ENCODE measurements at regions not wholly inside any gene's neighbourhood (a gene's known extent, or its start where the extent isn't known, plus 50 kb on each side); places are given as distances from the start of the nearest gene placed in this dataset.
"Not testable (repeated sequence)": the region's sequence is repeated elsewhere in the genome, so short reads cannot be mapped to it uniquely, and the experiment has no call there.

GRCh38 chr18:52222211-52222610 lies 117.8 kb upstream of the DCC start:
- CTCF ChIA-PET = no interaction called here
- no peak for DNase-seq
- no peaks in the 10 kb centered on the region for H3K9me3 ChIP-seq (ENCODE audit: low read length)
- POLR2A ChIA-PET = no interaction called here
- Mint-ChIP-seq H3K36me3 (no peaks in the 10 kb centered on the region), H3K27ac (no peak overlapping the region), H3K4me3 (no peak overlapping the region), H3K4me1 (no peaks in the 10 kb centered on the region), H3K27me3 (no peaks in the 10 kb centered on the region), H3K9me3 (peaks cover 0 to 2% (median 0%) of the 10 kb centered on the region in 5 donors)
- H3K36me3 ChIP-seq (ENCODE audit: insufficient read depth, low read length) = no peaks in the 10 kb centered on the region
- no peak overlapping the region for H3K4me3 ChIP-seq (ENCODE audit: low read length)
- no peaks in the 10 kb centered on the region for H3K27me3 ChIP-seq (ENCODE audit: insufficient read depth, low read length, poor library complexity, severe bottlenecking)
- H3K27ac ChIP-seq (ENCODE audit: low read depth, low read length) = no peak overlapping the region
- H3K4me1 ChIP-seq (ENCODE audit: insufficient read depth, low read length) = no peaks in the 10 kb centered on the region

GRCh38 chr18:52227536-52227935 lies 112.5 kb upstream of the DCC start:
- H3K4me1 Mint-ChIP-seq = no peaks in the 10 kb centered on the region
- CTCF ChIA-PET = no interaction called here

GRCh38 chr18:52228166-52228565 lies 111.8 kb upstream of the DCC start:
- no peaks in the 10 kb centered on the region for H3K27me3 ChIP-seq (ENCODE audit: insufficient read depth, low read length, poor library complexity, severe bottlenecking)
- POLR2A ChIA-PET = no interaction called here
- H3K4me1 Mint-ChIP-seq = no peaks in the 10 kb centered on the region
- no peaks in the 10 kb centered on the region for H3K36me3 ChIP-seq (ENCODE audit: insufficient read depth, low read length)
- no peaks in the 10 kb centered on the region for H3K9me3 ChIP-seq (ENCODE audit: low read length)
- H3K4me3 Mint-ChIP-seq = no peak overlapping the region
- H3K27ac Mint-ChIP-seq = no peak overlapping the region
- no peak for DNase-seq
- CTCF ChIA-PET = no interaction called here
- H3K4me1 ChIP-seq (ENCODE audit: insufficient read depth, low read length) = no peaks in the 10 kb centered on the region
- H3K27ac ChIP-seq (ENCODE audit: low read depth, low read length) = no peak overlapping the region
- H3K36me3 Mint-ChIP-seq = no peaks in the 10 kb centered on the region
- peaks cover 0 to 9% (median 0%) of the 10 kb centered on the region in 5 donors for H3K9me3 Mint-ChIP-seq
- no peaks in the 10 kb centered on the region for H3K27me3 Mint-ChIP-seq
- no peak overlapping the region for H3K4me3 ChIP-seq (ENCODE audit: low read length)

More at GRCh38 chr18:52227536-52227935, 112.5 kb upstream of the DCC start:
- Mint-ChIP-seq H3K4me3 (no peak overlapping the region), H3K27me3 (no peaks in the 10 kb centered on the region), H3K27ac (no peak overlapping the region), H3K9me3 (peaks cover 0 to 7% (median 0%) of the 10 kb centered on the region in 5 donors), H3K36me3 (no peaks in the 10 kb centered on the region)
- Histone ChIP-seq H3K27me3 (ENCODE audit: insufficient read depth, low read length, poor library complexity, severe bottlenecking) (no peaks in the 10 kb centered on the region), H3K9me3 (ENCODE audit: low read length) (no peaks in the 10 kb centered on the region), H3K4me1 (ENCODE audit: insufficient read depth, low read length) (no peaks in the 10 kb centered on the region), H3K36me3 (ENCODE audit: insufficient read depth, low read length) (no peaks in the 10 kb centered on the region), H3K27ac (ENCODE audit: low read depth, low read length) (no peak overlapping the region), H3K4me3 (ENCODE audit: low read length) (no peak overlapping the region)
- DNase-seq = no peak
- POLR2A ChIA-PET = no interaction called here

- Histone ChIP-seq H3K36me3 (ENCODE audit: insufficient read depth, low read length) (no peaks in the 10 kb centered on the region), H3K9me3 (ENCODE audit: low read length) (no peaks in the 10 kb centered on the region), H3K4me3 (ENCODE audit: low read length) (no peak overlapping the region), H3K27ac (ENCODE audit: low read depth, low read length) (no peak overlapping the region), H3K4me1 (ENCODE audit: insufficient read depth, low read length) (no peaks in the 10 kb centered on the region), H3K27me3 (ENCODE audit: insufficient read depth, low read length, poor library complexity, severe bottlenecking) (no peaks in the 10 kb centered on the region)
- DNase-seq = no peak
- POLR2A ChIA-PET = no interaction called here
- no peak overlapping the region for H3K4me3 Mint-ChIP-seq
- CTCF ChIA-PET = no interaction called here
- H3K9me3 Mint-ChIP-seq = peaks cover under 1 to 6% (median 3%) of the 10 kb centered on the region in 5 donors
- no peaks in the 10 kb centered on the region for H3K36me3 Mint-ChIP-seq
- H3K27me3 Mint-ChIP-seq = no peaks in the 10 kb centered on the region
- H3K27ac Mint-ChIP-seq = no peak overlapping the region
- H3K4me1 Mint-ChIP-seq = no peaks in the 10 kb centered on the region
Observed at GRCh38 chr18:52236131-52236530, 103.9 kb upstream of the DCC start.

- H3K27ac Mint-ChIP-seq = no peak overlapping the region
Observed at GRCh38 chr18:52237551-52237950, 102.4 kb upstream of the DCC start.

GRCh38 chr18:52242711-52243110 lies 97.3 kb upstream of the DCC start:
- Mint-ChIP-seq H3K36me3 (no peaks in the 10 kb centered on the region), H3K4me1 (no peaks in the 10 kb centered on the region), H3K27ac (no peak overlapping the region), H3K4me3 (no peak overlapping the region), H3K9me3 (peaks cover 0 to 21% (median 10%) of the 10 kb centered on the region in 5 donors), H3K27me3 (no peaks in the 10 kb centered on the region)
- DNase-seq = no peak
- ChIA-PET CTCF (no interaction called here), POLR2A (no interaction called here)
- no peak overlapping the region for H3K27ac ChIP-seq (ENCODE audit: low read depth, low read length)
- H3K4me1 ChIP-seq (ENCODE audit: insufficient read depth, low read length) = no peaks in the 10 kb centered on the region
- no peaks in the 10 kb centered on the region for H3K36me3 ChIP-seq (ENCODE audit: insufficient read depth, low read length)
- no peaks in the 10 kb centered on the region for H3K27me3 ChIP-seq (ENCODE audit: insufficient read depth, low read length, poor library complexity, severe bottlenecking)
- H3K4me3 ChIP-seq (ENCODE audit: low read length) = no peak overlapping the region
- no peaks in the 10 kb centered on the region for H3K9me3 ChIP-seq (ENCODE audit: low read length)

More at GRCh38 chr18:52237551-52237950, 102.4 kb upstream of the DCC start:
- H3K27me3 ChIP-seq (ENCODE audit: insufficient read depth, low read length, poor library complexity, severe bottlenecking) = no peaks in the 10 kb centered on the region
- Mint-ChIP-seq H3K4me3 (no peak overlapping the region), H3K9me3 (peaks cover 1 to 7% (median 3%) of the 10 kb centered on the region in 5 donors), H3K36me3 (no peaks in the 10 kb centered on the region), H3K4me1 (no peaks in the 10 kb centered on the region), H3K27me3 (no peaks in the 10 kb centered on the region)
- H3K4me1 ChIP-seq (ENCODE audit: insufficient read depth, low read length) = no peaks in the 10 kb centered on the region
- H3K4me3 ChIP-seq (ENCODE audit: low read length) = no peak overlapping the region
- no peaks in the 10 kb centered on the region for H3K36me3 ChIP-seq (ENCODE audit: insufficient read depth, low read length)
- ChIA-PET POLR2A (no interaction called here), CTCF (no interaction called here)
- no peak for DNase-seq
- H3K9me3 ChIP-seq (ENCODE audit: low read length) = no peaks in the 10 kb centered on the region
- H3K27ac ChIP-seq (ENCODE audit: low read depth, low read length) = no peak overlapping the region

GRCh38 chr18:52244658-52245057 lies 95.3 kb upstream of the DCC start:
- no peak overlapping the region for H3K27ac Mint-ChIP-seq
- POLR2A ChIA-PET = no interaction called here
- Histone ChIP-seq H3K27ac (ENCODE audit: low read depth, low read length) (no peak overlapping the region), H3K4me1 (ENCODE audit: insufficient read depth, low read length) (no peaks in the 10 kb centered on the region), H3K27me3 (ENCODE audit: insufficient read depth, low read length, poor library complexity, severe bottlenecking) (no peaks in the 10 kb centered on the region), H3K36me3 (ENCODE audit: insufficient read depth, low read length) (no peaks in the 10 kb centered on the region), H3K9me3 (ENCODE audit: low read length) (no peaks in the 10 kb centered on the region), H3K4me3 (ENCODE audit: low read length) (no peak overlapping the region)
- peaks cover 0 to 21% (median 12%) of the 10 kb centered on the region in 5 donors for H3K9me3 Mint-ChIP-seq
- no peak overlapping the region for H3K4me3 Mint-ChIP-seq
- no peaks in the 10 kb centered on the region for H3K27me3 Mint-ChIP-seq
- H3K36me3 Mint-ChIP-seq = no peaks in the 10 kb centered on the region
- H3K4me1 Mint-ChIP-seq = no peaks in the 10 kb centered on the region
- no peak for DNase-seq
- CTCF ChIA-PET = no interaction called here

GRCh38 chr18:52254367-52254766 lies 85.6 kb upstream of the DCC start:
- no peaks in the 10 kb centered on the region for H3K27me3 Mint-ChIP-seq
- H3K9me3 ChIP-seq (ENCODE audit: low read length) = no peaks in the 10 kb centered on the region
- H3K36me3 Mint-ChIP-seq = peaks cover 0 to 1% (median 0%) of the 10 kb centered on the region in 3 donors
- no peaks in the 10 kb centered on the region for H3K4me1 ChIP-seq (ENCODE audit: insufficient read depth, low read length)
- no peak overlapping the region for H3K4me3 Mint-ChIP-seq
- ChIA-PET POLR2A (no interaction called here), CTCF (no interaction called here)
- H3K27me3 ChIP-seq (ENCODE audit: insufficient read depth, low read length, poor library complexity, severe bottlenecking) = no peaks in the 10 kb centered on the region
- DNase-seq = no peak
- H3K4me1 Mint-ChIP-seq = no peaks in the 10 kb centered on the region
- no peak overlapping the region for H3K27ac ChIP-seq (ENCODE audit: low read depth, low read length)
- H3K4me3 ChIP-seq (ENCODE audit: low read length) = no peak overlapping the region
- peaks cover 0 to 10% (median 0%) of the 10 kb centered on the region in 5 donors for H3K9me3 Mint-ChIP-seq
- H3K27ac Mint-ChIP-seq = no peak overlapping the region
- H3K36me3 ChIP-seq (ENCODE audit: insufficient read depth, low read length) = no peaks in the 10 kb centered on the region

- DNase-seq; H3K9me3 ChIP-seq (ENCODE audit: low read length); H3K4me3 ChIP-seq (ENCODE audit: low read length); H3K36me3 Mint-ChIP-seq; H3K27me3 Mint-ChIP-seq; H3K4me1 Mint-ChIP-seq; POLR2A ChIA-PET; H3K36me3 ChIP-seq (ENCODE audit: insufficient read depth, low read length); H3K27ac ChIP-seq (ENCODE audit: low read depth, low read length); H3K27ac Mint-ChIP-seq; H3K4me1 ChIP-seq (ENCODE audit: insufficient read depth, low read length); CTCF ChIA-PET; H3K27me3 ChIP-seq (ENCODE audit: insufficient read depth, low read length, poor library complexity, severe bottlenecking); H3K4me3 Mint-ChIP-seq: not testable (repeated sequence)
- H3K9me3 Mint-ChIP-seq = peaks cover 0 to 11% (median 2%) of the 10 kb centered on the region in 5 donors
Observed at GRCh38 chr18:52257417-52257816, 82.6 kb upstream of the DCC start.
